Hepatocyte (in vitro differentiated cells): ENCODE measurements at regions not wholly inside any gene's neighbourhood (a gene's known extent, or its start where the extent isn't known, plus 50 kb on each side); places are given as distances from the start of the nearest gene placed in this dataset.

Experiments used
- CTCF ChIP-seq: fragments of 200-600 bp; sonication (generic); IDR thresholded peaks from 2 replicates; pipeline ENCODE4 v1.5.1; 2016; ENCODE audit warnings: antibody characterized with exemption, mild to moderate bottlenecking; ENCODE audit not compliant: poor library complexity
- EZH2 ChIP-seq: fragments of 200-600 bp; sonication (generic); IDR thresholded peaks from 2 replicates; pipeline ENCODE4 v1.6.1; 2016; ENCODE audit warnings: antibody characterized with exemption, mild to moderate bottlenecking, borderline replicate concordance

DNA sequence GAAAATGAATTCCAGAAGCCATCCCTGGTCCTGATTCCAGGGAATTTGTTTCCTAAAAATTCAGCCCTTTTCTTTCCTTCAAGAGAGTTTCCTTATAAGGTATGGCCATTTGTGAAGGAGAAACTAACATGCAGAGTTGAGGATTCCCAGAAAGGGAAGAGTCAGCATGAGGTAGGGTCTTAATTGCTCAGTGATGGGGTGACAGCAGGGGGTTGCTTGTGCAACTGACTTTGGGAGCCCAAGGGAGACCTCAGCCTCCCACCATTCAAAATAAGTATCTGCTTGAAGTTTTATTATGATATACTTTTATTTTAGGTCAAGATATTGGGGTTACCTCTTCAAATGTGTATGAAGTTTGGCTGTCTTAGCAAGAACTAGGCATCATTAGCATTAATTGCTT, 74.9 kb upstream of the CELF4 start:
- TF ChIP-seq CTCF, result no peak
- TF ChIP-seq EZH2, result no peak
